ENCODE measurements at regions not wholly inside any gene's neighbourhood (a gene's known extent, or its start where the extent isn't known, plus 50 kb on each side); places are given as distances from the start of the nearest gene placed in this dataset.

DNA sequence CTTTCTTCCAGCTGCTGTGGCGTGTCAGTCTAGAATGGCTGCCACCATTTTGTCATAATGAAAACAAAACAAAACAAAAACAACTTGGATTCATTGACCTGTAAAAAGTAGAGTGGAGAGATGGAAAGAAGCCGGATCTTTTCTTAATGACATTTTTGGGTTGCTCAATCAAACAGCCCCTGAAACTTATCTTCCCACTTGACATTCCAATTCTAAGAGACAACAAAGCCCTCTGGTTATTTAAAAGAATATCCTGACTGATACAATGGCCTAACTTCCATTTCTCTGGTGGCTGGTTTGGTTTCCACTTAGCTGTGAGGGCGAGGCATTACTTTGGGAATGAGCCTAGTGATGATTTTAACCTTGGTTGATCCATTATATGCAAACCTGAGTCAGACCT is 123.7 kb downstream of the AQP4 start:
- no peaks in the 10 kb centered on the region for H3K9me3 ChIP-seq (ENCODE audit: control insufficient read depth in 2 of 2, low read length in 2 of 2)
- no peak overlapping the region for H3K4me3 ChIP-seq (ENCODE audit: low read length in 2 of 2)
- H3K27ac ChIP-seq (ENCODE audit: low read length), result no peak overlapping the region
- H3K27me3 ChIP-seq (ENCODE audit: control insufficient read depth in 1 of 2, insufficient read depth in 2 of 2, low read length in 2 of 2), result no peaks in the 10 kb centered on the region
- no peaks in the 10 kb centered on the region for H3K36me3 ChIP-seq (ENCODE audit: control insufficient read depth in 2 of 2, insufficient read depth in 2 of 2, low read length in 2 of 2)
- no peaks in the 10 kb centered on the region for H3K4me1 ChIP-seq (ENCODE audit: control insufficient read depth, insufficient read depth, low read length)
- H3K9ac ChIP-seq (ENCODE audit: low read length in 2 of 2), result no peak overlapping the region

DNA sequence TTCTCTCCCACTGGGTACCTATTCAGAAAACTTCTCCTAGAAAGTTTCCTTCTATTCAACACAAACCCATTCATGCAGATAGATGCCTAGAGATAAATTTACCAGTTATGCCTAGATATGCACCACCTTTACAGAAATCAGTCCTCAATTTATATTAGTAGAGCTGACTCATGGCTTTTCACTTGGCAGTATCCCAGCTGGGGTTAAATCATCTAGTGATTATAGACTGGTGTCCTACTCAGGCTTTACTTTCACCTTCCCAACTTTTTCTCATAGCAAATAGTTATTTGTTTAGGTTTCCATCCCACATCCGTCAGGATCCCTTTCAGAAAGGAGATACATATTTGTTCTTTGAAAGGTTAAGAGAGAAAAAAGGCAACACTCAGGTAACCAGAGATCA is 124.5 kb downstream of the AQP4 start:
- no peak overlapping the region for H3K9ac ChIP-seq (ENCODE audit: low read length in 2 of 2)
- no peaks in the 10 kb centered on the region for H3K27me3 ChIP-seq (ENCODE audit: control insufficient read depth in 1 of 2, insufficient read depth in 2 of 2, low read length in 2 of 2)
- no peak overlapping the region for H3K27ac ChIP-seq (ENCODE audit: low read length)
- no peaks in the 10 kb centered on the region for H3K9me3 ChIP-seq (ENCODE audit: control insufficient read depth in 2 of 2, low read length in 2 of 2)
- no peaks in the 10 kb centered on the region for H3K4me1 ChIP-seq (ENCODE audit: control insufficient read depth, insufficient read depth, low read length)
- no peaks in the 10 kb centered on the region for H3K36me3 ChIP-seq (ENCODE audit: control insufficient read depth in 2 of 2, insufficient read depth in 2 of 2, low read length in 2 of 2)
- no peak overlapping the region for H3K4me3 ChIP-seq (ENCODE audit: low read length in 2 of 2)

DNA sequence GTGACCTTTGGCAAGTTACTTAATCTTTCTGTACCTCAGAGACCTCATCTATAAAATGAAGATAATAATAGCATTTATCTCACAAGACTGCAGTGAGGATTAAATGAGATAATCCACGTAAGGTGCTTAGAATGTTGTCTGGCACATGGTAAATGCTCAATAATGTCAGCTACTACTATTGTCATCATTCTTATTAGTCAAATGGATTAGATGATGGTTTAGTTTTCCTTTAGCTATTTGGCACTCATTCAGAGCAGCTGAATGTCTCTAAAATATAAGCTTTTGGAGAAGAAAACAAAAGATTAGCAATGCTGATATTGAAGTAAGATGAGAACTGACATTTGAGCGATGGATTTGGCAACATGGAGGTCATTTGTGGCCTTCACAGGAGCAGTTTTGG is 125.1 kb downstream of the AQP4 start:
- Histone ChIP-seq H3K4me3 (ENCODE audit: low read length in 2 of 2) (no peak overlapping the region), H3K27me3 (ENCODE audit: control insufficient read depth in 1 of 2, insufficient read depth in 2 of 2, low read length in 2 of 2) (no peaks in the 10 kb centered on the region), H3K9ac (ENCODE audit: low read length in 2 of 2) (no peak overlapping the region), H3K27ac (ENCODE audit: low read length) (no peak overlapping the region), H3K9me3 (ENCODE audit: control insufficient read depth in 2 of 2, low read length in 2 of 2) (no peaks in the 10 kb centered on the region), H3K4me1 (ENCODE audit: control insufficient read depth, insufficient read depth, low read length) (no peaks in the 10 kb centered on the region), H3K36me3 (ENCODE audit: control insufficient read depth in 2 of 2, insufficient read depth in 2 of 2, low read length in 2 of 2) (no peaks in the 10 kb centered on the region)

DNA sequence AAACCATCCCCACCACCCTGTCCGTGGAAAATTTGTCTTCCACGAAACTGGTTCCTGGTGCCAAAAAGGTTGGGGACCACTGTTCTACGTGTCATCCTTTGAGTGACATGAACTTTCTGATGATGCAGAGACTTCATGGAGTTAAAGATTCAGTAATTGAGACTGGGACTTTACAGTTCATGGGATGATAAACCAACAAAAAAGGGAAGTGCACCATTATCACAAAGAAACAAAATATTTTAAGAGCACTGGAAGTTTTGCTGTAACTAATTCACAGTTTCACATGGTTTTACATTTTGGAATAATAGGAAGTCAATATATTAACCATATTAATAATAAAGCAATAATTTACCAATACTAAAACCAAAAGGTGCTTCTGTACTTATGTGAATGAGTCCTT is 126.8 kb downstream of the AQP4 start:
- no peaks in the 10 kb centered on the region for H3K36me3 ChIP-seq (ENCODE audit: control insufficient read depth in 2 of 2, insufficient read depth in 2 of 2, low read length in 2 of 2)

DNA sequence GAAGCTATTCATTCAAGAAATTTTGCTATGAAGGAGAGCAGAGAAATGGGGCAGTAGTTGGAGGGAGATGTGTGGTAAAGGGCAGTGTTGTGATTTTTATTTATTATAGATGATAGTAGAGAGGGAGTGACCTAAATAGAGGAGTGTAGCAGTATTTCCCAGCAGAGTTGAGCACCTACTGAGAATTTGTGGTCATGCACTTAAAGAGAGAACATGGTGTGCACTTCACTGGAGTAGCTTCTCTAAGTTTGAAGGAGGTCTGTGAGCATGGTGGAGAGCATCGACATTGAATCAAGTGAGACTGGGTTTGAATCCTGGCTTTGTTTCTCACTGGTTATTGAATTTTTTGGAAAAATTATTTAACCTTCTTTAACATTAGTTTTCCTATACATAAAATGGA is 129.2 kb downstream of the AQP4 start:
- no peaks in the 10 kb centered on the region for H3K36me3 ChIP-seq (ENCODE audit: control insufficient read depth in 2 of 2, insufficient read depth in 2 of 2, low read length in 2 of 2)
- no peaks in the 10 kb centered on the region for H3K27me3 ChIP-seq (ENCODE audit: control insufficient read depth in 1 of 2, insufficient read depth in 2 of 2, low read length in 2 of 2)
- H3K4me1 ChIP-seq (ENCODE audit: control insufficient read depth, insufficient read depth, low read length), result no peaks in the 10 kb centered on the region
- no peak overlapping the region for H3K4me3 ChIP-seq (ENCODE audit: low read length in 2 of 2)
- H3K9me3 ChIP-seq (ENCODE audit: control insufficient read depth in 2 of 2, low read length in 2 of 2), result no peaks in the 10 kb centered on the region
- H3K9ac ChIP-seq (ENCODE audit: low read length in 2 of 2), result no peak overlapping the region
- no peak overlapping the region for H3K27ac ChIP-seq (ENCODE audit: low read length)

More for the DNA sequence above, 126.8 kb downstream of the AQP4 start:
- Histone ChIP-seq H3K4me3 (ENCODE audit: low read length in 2 of 2) (no peak overlapping the region), H3K27me3 (ENCODE audit: control insufficient read depth in 1 of 2, insufficient read depth in 2 of 2, low read length in 2 of 2) (no peaks in the 10 kb centered on the region), H3K9me3 (ENCODE audit: control insufficient read depth in 2 of 2, low read length in 2 of 2) (no peaks in the 10 kb centered on the region), H3K27ac (ENCODE audit: low read length) (no peak overlapping the region), H3K4me1 (ENCODE audit: control insufficient read depth, insufficient read depth, low read length) (no peaks in the 10 kb centered on the region), H3K9ac (ENCODE audit: low read length in 2 of 2) (no peak overlapping the region)

GRCh38 chr18:26734760-26735159 is 130.7 kb downstream of the AQP4 start:
- Histone ChIP-seq H3K9ac (ENCODE audit: low read length in 2 of 2) (no peak overlapping the region), H3K4me3 (ENCODE audit: low read length in 2 of 2) (no peak overlapping the region), H3K36me3 (ENCODE audit: control insufficient read depth in 2 of 2, insufficient read depth in 2 of 2, low read length in 2 of 2) (no peaks in the 10 kb centered on the region), H3K4me1 (ENCODE audit: control insufficient read depth, insufficient read depth, low read length) (no peaks in the 10 kb centered on the region), H3K9me3 (ENCODE audit: control insufficient read depth in 2 of 2, low read length in 2 of 2) (no peaks in the 10 kb centered on the region), H3K27ac (ENCODE audit: low read length) (no peak overlapping the region), H3K27me3 (ENCODE audit: control insufficient read depth in 1 of 2, insufficient read depth in 2 of 2, low read length in 2 of 2) (no peaks in the 10 kb centered on the region)

DNA sequence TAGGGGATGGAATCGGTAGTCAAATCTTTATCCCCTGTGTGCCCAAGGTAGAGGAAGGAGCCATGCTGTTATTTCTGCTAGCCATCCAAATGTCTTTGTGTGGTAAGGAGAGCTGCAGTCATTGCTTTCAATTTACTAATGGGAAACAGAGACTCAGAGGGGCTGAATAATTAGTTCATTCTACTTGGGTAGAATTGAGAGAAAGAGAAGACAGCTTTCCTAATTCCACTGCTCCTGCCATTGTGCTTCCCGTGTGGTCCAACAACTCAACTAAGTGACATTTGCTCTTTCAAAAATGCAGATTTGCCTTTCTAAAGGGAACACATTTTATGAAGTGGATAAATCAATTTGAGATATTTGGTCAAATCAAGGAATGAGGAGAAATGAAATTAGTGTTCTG is 136.1 kb downstream of the AQP4 start:
- H3K27me3 ChIP-seq (ENCODE audit: control insufficient read depth in 1 of 2, insufficient read depth in 2 of 2, low read length in 2 of 2), result no peaks in the 10 kb centered on the region
- no peak overlapping the region for H3K4me3 ChIP-seq (ENCODE audit: low read length in 2 of 2)
- H3K27ac ChIP-seq (ENCODE audit: low read length), result no peak overlapping the region
- H3K4me1 ChIP-seq (ENCODE audit: control insufficient read depth, insufficient read depth, low read length), result no peaks in the 10 kb centered on the region
- no peak overlapping the region for H3K9ac ChIP-seq (ENCODE audit: low read length in 2 of 2)
- no peaks in the 10 kb centered on the region for H3K9me3 ChIP-seq (ENCODE audit: control insufficient read depth in 2 of 2, low read length in 2 of 2)
- H3K36me3 ChIP-seq (ENCODE audit: control insufficient read depth in 2 of 2, insufficient read depth in 2 of 2, low read length in 2 of 2), result no peaks in the 10 kb centered on the region

DNA sequence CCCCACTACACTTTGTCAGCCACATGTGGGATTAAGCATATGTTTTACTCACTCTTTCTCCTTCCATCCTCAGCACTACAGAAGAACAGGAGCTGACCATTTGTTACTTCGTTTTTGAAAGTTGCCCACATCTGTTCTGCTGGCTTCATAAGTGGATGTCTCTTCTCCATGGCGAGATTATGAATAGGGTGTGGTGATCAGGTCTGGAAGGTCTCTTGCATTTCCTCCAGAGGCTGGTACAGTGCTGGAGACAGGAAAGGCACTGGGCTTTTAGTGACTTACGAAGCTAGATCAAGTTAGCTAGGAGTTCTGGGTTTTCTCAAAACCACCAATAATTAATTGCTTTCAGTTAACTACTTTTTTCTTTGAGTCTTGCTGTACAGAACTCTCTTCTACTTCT is 136.5 kb downstream of the AQP4 start:
- H3K4me3 ChIP-seq (ENCODE audit: low read length in 2 of 2), result no peak overlapping the region
- no peak overlapping the region for H3K9ac ChIP-seq (ENCODE audit: low read length in 2 of 2)
- no peaks in the 10 kb centered on the region for H3K36me3 ChIP-seq (ENCODE audit: control insufficient read depth in 2 of 2, insufficient read depth in 2 of 2, low read length in 2 of 2)
- H3K4me1 ChIP-seq (ENCODE audit: control insufficient read depth, insufficient read depth, low read length), result no peaks in the 10 kb centered on the region
- no peak overlapping the region for H3K27ac ChIP-seq (ENCODE audit: low read length)
- H3K27me3 ChIP-seq (ENCODE audit: control insufficient read depth in 1 of 2, insufficient read depth in 2 of 2, low read length in 2 of 2), result no peaks in the 10 kb centered on the region
- H3K9me3 ChIP-seq (ENCODE audit: control insufficient read depth in 2 of 2, low read length in 2 of 2), result no peaks in the 10 kb centered on the region

DNA sequence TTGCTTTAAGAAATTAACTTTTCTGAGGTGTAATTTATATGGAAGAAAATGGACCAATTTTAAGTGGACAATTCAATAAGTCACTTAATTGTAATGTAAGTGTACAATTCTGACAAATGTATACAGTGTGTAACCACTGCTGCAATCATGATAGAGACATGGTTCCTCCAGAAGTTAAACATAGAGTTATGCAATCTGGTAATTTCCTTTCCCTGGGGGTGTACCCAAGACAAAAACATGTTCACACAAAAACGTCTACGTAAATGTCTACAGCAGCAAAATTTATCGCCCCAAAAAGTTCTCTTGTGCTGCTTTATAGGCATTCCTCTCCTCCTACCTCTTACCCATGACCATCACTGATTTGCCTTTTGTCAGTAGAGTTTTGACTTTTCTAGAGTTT is 141.5 kb downstream of the AQP4 start:
- H3K4me3 ChIP-seq (ENCODE audit: low read length in 2 of 2), result no peak overlapping the region
- H3K9ac ChIP-seq (ENCODE audit: low read length in 2 of 2), result no peak overlapping the region
- H3K4me1 ChIP-seq (ENCODE audit: control insufficient read depth, insufficient read depth, low read length), result no peaks in the 10 kb centered on the region
- H3K27ac ChIP-seq (ENCODE audit: low read length), result no peak overlapping the region
- H3K36me3 ChIP-seq (ENCODE audit: control insufficient read depth in 2 of 2, insufficient read depth in 2 of 2, low read length in 2 of 2), result no peaks in the 10 kb centered on the region
- H3K9me3 ChIP-seq (ENCODE audit: control insufficient read depth in 2 of 2, low read length in 2 of 2), result no peaks in the 10 kb centered on the region
- H3K27me3 ChIP-seq (ENCODE audit: control insufficient read depth in 1 of 2, insufficient read depth in 2 of 2, low read length in 2 of 2), result no peaks in the 10 kb centered on the region

GRCh38 chr18:26722565-26722931 is 143.0 kb downstream of the AQP4 start:
- H3K4me3 ChIP-seq (ENCODE audit: low read length in 2 of 2), result no peak overlapping the region
- no peaks in the 10 kb centered on the region for H3K4me1 ChIP-seq (ENCODE audit: control insufficient read depth, insufficient read depth, low read length)
- no peak overlapping the region for H3K27ac ChIP-seq (ENCODE audit: low read length)
- H3K9ac ChIP-seq (ENCODE audit: low read length in 2 of 2), result no peak overlapping the region
- no peaks in the 10 kb centered on the region for H3K36me3 ChIP-seq (ENCODE audit: control insufficient read depth in 2 of 2, insufficient read depth in 2 of 2, low read length in 2 of 2)
- no peaks in the 10 kb centered on the region for H3K9me3 ChIP-seq (ENCODE audit: control insufficient read depth in 2 of 2, low read length in 2 of 2)
- no peaks in the 10 kb centered on the region for H3K27me3 ChIP-seq (ENCODE audit: control insufficient read depth in 1 of 2, insufficient read depth in 2 of 2, low read length in 2 of 2)

DNA sequence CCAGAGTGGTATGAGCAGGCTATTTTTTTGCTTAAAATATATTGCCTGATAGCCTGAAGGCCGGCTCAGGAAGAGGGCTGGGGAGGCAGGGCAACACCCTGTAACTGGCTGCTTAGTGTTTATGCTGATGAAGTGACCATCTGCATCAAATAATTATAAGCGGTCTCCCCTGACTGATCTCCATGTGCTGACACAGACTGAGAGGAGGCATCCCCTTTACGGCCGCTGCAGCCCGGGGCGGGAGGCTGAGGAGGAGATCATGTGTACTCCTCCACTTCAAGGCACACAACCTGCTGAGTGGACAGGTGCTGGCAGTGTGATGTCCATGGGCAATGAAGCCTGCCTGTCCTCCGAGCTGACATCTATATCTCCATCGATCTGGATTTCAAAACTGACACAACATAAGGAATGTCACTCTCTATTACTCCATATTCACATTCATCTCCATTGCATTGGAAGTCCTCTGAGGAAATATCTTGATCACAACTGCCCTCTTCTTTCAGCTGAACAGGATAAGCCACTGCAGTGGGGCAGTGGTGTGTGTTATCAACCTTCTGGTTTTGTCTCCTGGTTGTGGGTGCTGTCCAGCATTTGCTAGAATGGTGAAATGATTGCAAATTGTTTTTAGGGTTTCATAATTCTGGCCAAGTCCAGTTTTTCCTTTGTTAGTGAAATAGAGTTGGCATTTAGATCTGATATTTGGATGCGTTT is 143.5 kb downstream of the AQP4 start:
- H3K36me3 ChIP-seq (ENCODE audit: control insufficient read depth in 2 of 2, insufficient read depth in 2 of 2, low read length in 2 of 2), result no peaks in the 10 kb centered on the region
- H3K27me3 ChIP-seq (ENCODE audit: control insufficient read depth in 1 of 2, insufficient read depth in 2 of 2, low read length in 2 of 2), result no peaks in the 10 kb centered on the region
- no peak overlapping the region for H3K4me3 ChIP-seq (ENCODE audit: low read length in 2 of 2)
- no peak overlapping the region for H3K27ac ChIP-seq (ENCODE audit: low read length)
- H3K9ac ChIP-seq (ENCODE audit: low read length in 2 of 2), result no peak overlapping the region
- H3K9me3 ChIP-seq (ENCODE audit: control insufficient read depth in 2 of 2, low read length in 2 of 2), result no peaks in the 10 kb centered on the region
- no peaks in the 10 kb centered on the region for H3K4me1 ChIP-seq (ENCODE audit: control insufficient read depth, insufficient read depth, low read length)

Data from stomach smooth muscle (tissue), 2 donors.